ENCODE measurements at regions not wholly inside any gene's neighbourhood (a gene's known extent, or its start where the extent isn't known, plus 50 kb on each side); places are given as distances from the start of the nearest gene placed in this dataset.

- Histone ChIP-seq H3K4me3 (ENCODE audit: low read length) (no peak overlapping the region), H3K27me3 (ENCODE audit: insufficient read depth, low read length) (no peaks in the 10 kb centered on the region), H3K9me3 (ENCODE audit: low read depth, low read length) (no peaks in the 10 kb centered on the region), H3K4me1 (ENCODE audit: insufficient read depth, low read length) (no peaks in the 10 kb centered on the region)
These were observed 1019.2 kb downstream of the TTLL7 start for GRCh38 chr1:82979593-82980236.

- Histone ChIP-seq H3K9me3 (ENCODE audit: low read depth, low read length) (no peaks in the 10 kb centered on the region), H3K27me3 (ENCODE audit: insufficient read depth, low read length) (no peaks in the 10 kb centered on the region), H3K4me1 (ENCODE audit: insufficient read depth, low read length) (no peaks in the 10 kb centered on the region), H3K4me3 (ENCODE audit: low read length) (no peak overlapping the region)
These were observed 1020.2 kb downstream of the TTLL7 start for GRCh38 chr1:82978461-82979324.

GRCh38 chr1:82972841-82973553, 1025.9 kb downstream of the TTLL7 start:
- no peaks in the 10 kb centered on the region for H3K4me1 ChIP-seq (ENCODE audit: insufficient read depth, low read length)
- no peaks in the 10 kb centered on the region for H3K27me3 ChIP-seq (ENCODE audit: insufficient read depth, low read length)
- H3K9me3 ChIP-seq (ENCODE audit: low read depth, low read length) = no peaks in the 10 kb centered on the region

GRCh38 chr1:82969340-82969739, 1029.6 kb downstream of the TTLL7 start:
- Histone ChIP-seq H3K4me3 (ENCODE audit: low read length) (no peak overlapping the region), H3K27me3 (ENCODE audit: insufficient read depth, low read length) (no peaks in the 10 kb centered on the region), H3K9me3 (ENCODE audit: low read depth, low read length) (no peaks in the 10 kb centered on the region), H3K4me1 (ENCODE audit: insufficient read depth, low read length) (no peaks in the 10 kb centered on the region)

More at GRCh38 chr1:82972841-82973553, 1025.9 kb downstream of the TTLL7 start:
- H3K4me3 ChIP-seq (ENCODE audit: low read length) = no peak overlapping the region

GRCh38 chr1:82962658-82963057, 1036.3 kb downstream of the TTLL7 start:
- H3K9me3 ChIP-seq (ENCODE audit: low read depth, low read length) = no peaks in the 10 kb centered on the region
- no peaks in the 10 kb centered on the region for H3K4me1 ChIP-seq (ENCODE audit: insufficient read depth, low read length)
- no peaks in the 10 kb centered on the region for H3K27me3 ChIP-seq (ENCODE audit: insufficient read depth, low read length)
- H3K4me3 ChIP-seq (ENCODE audit: low read length) = no peak overlapping the region

- H3K4me1 ChIP-seq (ENCODE audit: insufficient read depth, low read length) = no peaks in the 10 kb centered on the region
- H3K27me3 ChIP-seq (ENCODE audit: insufficient read depth, low read length) = no peaks in the 10 kb centered on the region
- no peaks in the 10 kb centered on the region for H3K9me3 ChIP-seq (ENCODE audit: low read depth, low read length)
- no peak overlapping the region for H3K4me3 ChIP-seq (ENCODE audit: low read length)
These were observed 1048.2 kb downstream of the TTLL7 start for GRCh38 chr1:82950606-82951200.

GRCh38 chr1:82948386-82948785, 1050.5 kb downstream of the TTLL7 start:
- Histone ChIP-seq H3K4me1 (ENCODE audit: insufficient read depth, low read length) (no peaks in the 10 kb centered on the region), H3K9me3 (ENCODE audit: low read depth, low read length) (no peaks in the 10 kb centered on the region), H3K4me3 (ENCODE audit: low read length) (no peak overlapping the region), H3K27me3 (ENCODE audit: insufficient read depth, low read length) (no peaks in the 10 kb centered on the region)

GRCh38 chr1:82947278-82947677, 1051.7 kb downstream of the TTLL7 start:
- H3K4me3 ChIP-seq (ENCODE audit: low read length) = no peak overlapping the region
- H3K4me1 ChIP-seq (ENCODE audit: insufficient read depth, low read length) = no peaks in the 10 kb centered on the region
- no peaks in the 10 kb centered on the region for H3K9me3 ChIP-seq (ENCODE audit: low read depth, low read length)
- no peaks in the 10 kb centered on the region for H3K27me3 ChIP-seq (ENCODE audit: insufficient read depth, low read length)

GRCh38 chr1:82946096-82946605, 1052.8 kb downstream of the TTLL7 start:
- no peaks in the 10 kb centered on the region for H3K9me3 ChIP-seq (ENCODE audit: low read depth, low read length)

GRCh38 chr1:82944822-82945221, 1054.1 kb downstream of the TTLL7 start:
- no peak overlapping the region for H3K4me3 ChIP-seq (ENCODE audit: low read length)
- H3K27me3 ChIP-seq (ENCODE audit: insufficient read depth, low read length) = no peaks in the 10 kb centered on the region
- H3K9me3 ChIP-seq (ENCODE audit: low read depth, low read length) = no peaks in the 10 kb centered on the region
- no peaks in the 10 kb centered on the region for H3K4me1 ChIP-seq (ENCODE audit: insufficient read depth, low read length)

More at GRCh38 chr1:82946096-82946605, 1052.8 kb downstream of the TTLL7 start:
- Histone ChIP-seq H3K4me3 (ENCODE audit: low read length) (no peak overlapping the region), H3K4me1 (ENCODE audit: insufficient read depth, low read length) (no peaks in the 10 kb centered on the region), H3K27me3 (ENCODE audit: insufficient read depth, low read length) (no peaks in the 10 kb centered on the region)

GRCh38 chr1:82934074-82934473, 1064.9 kb downstream of the TTLL7 start:
- H3K4me1 ChIP-seq (ENCODE audit: insufficient read depth, low read length) = no peaks in the 10 kb centered on the region
- H3K27me3 ChIP-seq (ENCODE audit: insufficient read depth, low read length) = no peaks in the 10 kb centered on the region
- H3K9me3 ChIP-seq (ENCODE audit: low read depth, low read length) = no peaks in the 10 kb centered on the region
- H3K4me3 ChIP-seq (ENCODE audit: low read length) = no peak overlapping the region

- Histone ChIP-seq H3K9me3 (ENCODE audit: low read depth, low read length) (no peaks in the 10 kb centered on the region), H3K4me3 (ENCODE audit: low read length) (no peak overlapping the region), H3K27me3 (ENCODE audit: insufficient read depth, low read length) (no peaks in the 10 kb centered on the region), H3K4me1 (ENCODE audit: insufficient read depth, low read length) (no peaks in the 10 kb centered on the region)
These were observed 1066.2 kb downstream of the TTLL7 start for GRCh38 chr1:82932727-82933126.

- no peaks in the 10 kb centered on the region for H3K27me3 ChIP-seq (ENCODE audit: insufficient read depth, low read length)
- H3K4me1 ChIP-seq (ENCODE audit: insufficient read depth, low read length) = no peaks in the 10 kb centered on the region
- H3K9me3 ChIP-seq (ENCODE audit: low read depth, low read length) = no peaks in the 10 kb centered on the region
- H3K4me3 ChIP-seq (ENCODE audit: low read length) = no peak overlapping the region
These were observed 1066.7 kb downstream of the TTLL7 start for GRCh38 chr1:82932207-82932606.

GRCh38 chr1:82931006-82931405, 1067.9 kb downstream of the TTLL7 start:
- Histone ChIP-seq H3K27me3 (ENCODE audit: insufficient read depth, low read length) (no peaks in the 10 kb centered on the region), H3K9me3 (ENCODE audit: low read depth, low read length) (no peaks in the 10 kb centered on the region), H3K4me3 (ENCODE audit: low read length) (no peak overlapping the region), H3K4me1 (ENCODE audit: insufficient read depth, low read length) (no peaks in the 10 kb centered on the region)

GRCh38 chr1:82927753-82928152, 1071.2 kb downstream of the TTLL7 start:
- Histone ChIP-seq H3K4me3 (ENCODE audit: low read length) (no peak overlapping the region), H3K9me3 (ENCODE audit: low read depth, low read length) (no peaks in the 10 kb centered on the region), H3K27me3 (ENCODE audit: insufficient read depth, low read length) (no peaks in the 10 kb centered on the region), H3K4me1 (ENCODE audit: insufficient read depth, low read length) (no peaks in the 10 kb centered on the region)
